ENCODE measurements at regions not wholly inside any gene's neighbourhood (a gene's known extent, or its start where the extent isn't known, plus 50 kb on each side); places are given as distances from the start of the nearest gene placed in this dataset.

DNA sequence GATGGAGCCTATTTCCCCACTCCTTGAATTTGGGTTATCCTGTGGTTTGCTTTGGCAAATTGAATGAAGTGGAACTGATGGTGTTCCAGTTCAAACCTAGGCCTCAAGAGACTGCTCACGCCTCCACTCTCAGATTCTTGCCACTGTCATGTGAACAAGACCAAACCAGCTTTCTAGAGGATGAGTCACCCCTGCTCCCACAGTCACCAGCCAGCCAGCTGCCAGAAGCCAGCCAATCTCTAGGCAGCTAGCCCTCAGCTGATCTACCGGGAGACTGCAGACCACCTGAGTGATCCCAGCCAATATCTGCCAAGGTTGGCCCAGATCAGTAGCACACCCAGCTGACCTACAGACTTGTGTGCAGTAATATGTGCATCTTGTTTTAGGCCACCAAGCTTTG lies 300.6 kb downstream of the TMEM38B start:
- FAIRE-seq (no peak), DNase-seq (no peak)
- Histone ChIP-seq H3K9me3 (ENCODE audit: control insufficient read depth in 2 of 3, insufficient read depth in 1 of 3, low read length in 3 of 3) (no peaks in the 10 kb centered on the region), H3K27ac (ENCODE audit: low read depth in 2 of 2, low read length in 2 of 2) (no peak overlapping the region), H3K4me3 (ENCODE audit: low read length in 3 of 3) (no peak overlapping the region), H3K36me3 (ENCODE audit: control insufficient read depth in 2 of 3, insufficient read depth in 3 of 3, low read length in 3 of 3) (no peaks in the 10 kb centered on the region), H3K27me3 (ENCODE audit: control insufficient read depth, insufficient read depth, low read length) (no peaks in the 10 kb centered on the region), H3K4me1 (ENCODE audit: control insufficient read depth in 2 of 3, insufficient read depth in 2 of 3, low read depth in 1 of 3, low read length in 3 of 3) (no peaks in the 10 kb centered on the region), H3K9ac (ENCODE audit: low read length in 3 of 3) (no peak overlapping the region)
- TF ChIP-seq, protein P1, sequence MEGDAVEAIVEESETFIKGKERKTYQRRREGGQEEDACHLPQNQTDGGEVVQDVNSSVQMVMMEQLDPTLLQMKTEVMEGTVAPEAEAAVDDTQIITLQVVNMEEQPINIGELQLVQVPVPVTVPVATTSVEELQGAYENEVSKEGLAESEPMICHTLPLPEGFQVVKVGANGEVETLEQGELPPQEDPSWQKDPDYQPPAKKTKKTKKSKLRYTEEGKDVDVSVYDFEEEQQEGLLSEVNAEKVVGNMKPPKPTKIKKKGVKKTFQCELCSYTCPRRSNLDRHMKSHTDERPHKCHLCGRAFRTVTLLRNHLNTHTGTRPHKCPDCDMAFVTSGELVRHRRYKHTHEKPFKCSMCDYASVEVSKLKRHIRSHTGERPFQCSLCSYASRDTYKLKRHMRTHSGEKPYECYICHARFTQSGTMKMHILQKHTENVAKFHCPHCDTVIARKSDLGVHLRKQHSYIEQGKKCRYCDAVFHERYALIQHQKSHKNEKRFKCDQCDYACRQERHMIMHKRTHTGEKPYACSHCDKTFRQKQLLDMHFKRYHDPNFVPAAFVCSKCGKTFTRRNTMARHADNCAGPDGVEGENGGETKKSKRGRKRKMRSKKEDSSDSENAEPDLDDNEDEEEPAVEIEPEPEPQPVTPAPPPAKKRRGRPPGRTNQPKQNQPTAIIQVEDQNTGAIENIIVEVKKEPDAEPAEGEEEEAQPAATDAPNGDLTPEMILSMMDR (IDR thresholded peaks at IDR 0.05; ENCODE audit: borderline replicate concordance, extremely low read depth, insufficient read depth), result no peak
- intact Hi-C loops (cut with DNase I), result no loop called here

DNA sequence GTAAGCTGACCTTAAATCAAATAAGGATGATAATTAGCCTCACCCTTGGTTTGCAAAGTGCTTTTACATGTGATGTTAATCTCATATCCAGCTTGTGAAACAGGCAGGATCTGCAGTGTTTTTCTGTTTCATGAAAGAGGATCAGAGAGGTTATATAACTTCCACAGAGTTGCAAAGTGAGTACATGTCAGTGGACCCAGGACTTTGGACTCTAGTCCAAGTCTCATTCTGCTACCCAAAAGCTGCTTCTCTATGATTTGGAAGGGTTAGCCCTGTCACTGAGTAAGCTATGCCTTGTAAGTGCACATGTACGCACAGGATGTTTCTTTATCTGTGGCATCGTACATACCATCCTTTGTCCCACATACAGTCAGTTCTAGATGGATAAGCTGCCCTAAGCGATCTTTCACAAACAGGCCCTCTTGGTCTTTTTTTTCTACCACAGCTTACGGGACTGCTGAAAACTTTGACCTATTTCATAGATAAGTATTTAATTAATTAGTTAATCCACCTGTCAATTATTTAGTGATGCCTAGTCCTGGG lies 322.9 kb downstream of the TMEM38B start:
- no peaks in the 10 kb centered on the region for H3K36me3 ChIP-seq (ENCODE audit: control insufficient read depth in 2 of 3, insufficient read depth in 3 of 3, low read length in 3 of 3)
- no peak for FAIRE-seq
- no peak for DNase-seq
- no peaks in the 10 kb centered on the region for H3K27me3 ChIP-seq (ENCODE audit: control insufficient read depth, insufficient read depth, low read length)
- no peak overlapping the region for H3K9ac ChIP-seq (ENCODE audit: low read length in 3 of 3)
- TF ChIP-seq, protein P1 (IDR thresholded peaks at IDR 0.05; ENCODE audit: borderline replicate concordance, extremely low read depth, insufficient read depth), result no peak
- no peak overlapping the region for H3K27ac ChIP-seq (ENCODE audit: low read depth in 2 of 2, low read length in 2 of 2)
- peaks cover 0 to 5% (median 2%) of the 10 kb centered on the region in 3 donors for H3K4me1 ChIP-seq (ENCODE audit: control insufficient read depth in 2 of 3, insufficient read depth in 2 of 3, low read depth in 1 of 3, low read length in 3 of 3)
- H3K9me3 ChIP-seq (ENCODE audit: control insufficient read depth in 2 of 3, insufficient read depth in 1 of 3, low read length in 3 of 3), result no peaks in the 10 kb centered on the region
- no peak overlapping the region for H3K4me3 ChIP-seq (ENCODE audit: low read length in 3 of 3)
- intact Hi-C loops (cut with DNase I), result no loop called here

DNA sequence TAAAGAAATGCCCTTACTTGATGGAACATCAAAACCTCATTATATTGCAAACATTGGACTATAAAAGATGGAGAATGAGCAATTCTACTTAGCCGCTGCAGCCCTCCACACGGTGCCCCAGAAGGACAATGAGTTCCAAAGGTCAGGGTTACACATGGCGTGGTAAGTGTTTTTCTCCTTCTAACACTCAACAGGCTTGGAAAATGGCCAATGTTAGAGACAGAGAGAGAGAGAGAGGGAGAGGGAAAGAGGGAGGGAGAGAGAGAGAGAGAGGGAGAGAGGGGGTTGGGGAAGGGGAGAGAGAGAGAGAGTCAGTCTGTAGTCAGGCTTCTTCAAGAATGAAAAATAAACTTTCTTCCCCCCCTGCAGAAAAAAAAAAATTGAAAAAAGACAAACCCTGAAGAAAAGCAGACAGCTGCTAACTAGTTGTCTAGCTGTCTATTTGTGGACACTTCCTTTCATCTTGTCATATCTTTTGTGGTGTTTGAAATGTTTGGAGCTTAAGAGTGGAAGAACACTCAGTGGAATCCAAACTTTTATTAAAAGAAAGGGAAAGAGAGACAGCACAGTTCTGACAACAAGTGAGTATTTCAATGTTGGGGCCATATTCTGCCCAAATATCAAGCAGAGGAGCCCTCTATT lies 324.8 kb downstream of the TMEM38B start:
- intact Hi-C loops (cut with DNase I), result no loop called here
- TF ChIP-seq, protein P1 (IDR thresholded peaks at IDR 0.05; ENCODE audit: borderline replicate concordance, extremely low read depth, insufficient read depth), result no peak
- DNase-seq (peak in 2 of 5 donors; percentile 10 to 54), FAIRE-seq (no peak)
- no peak overlapping the region for H3K27ac ChIP-seq (ENCODE audit: low read depth in 2 of 2, low read length in 2 of 2)
- H3K4me3 ChIP-seq (ENCODE audit: low read length in 3 of 3), result no peak overlapping the region
- H3K9me3 ChIP-seq (ENCODE audit: control insufficient read depth in 2 of 3, insufficient read depth in 1 of 3, low read length in 3 of 3), result no peaks in the 10 kb centered on the region
- no peaks in the 10 kb centered on the region for H3K27me3 ChIP-seq (ENCODE audit: control insufficient read depth, insufficient read depth, low read length)
- H3K4me1 ChIP-seq (ENCODE audit: control insufficient read depth in 2 of 3, insufficient read depth in 2 of 3, low read depth in 1 of 3, low read length in 3 of 3), result peaks cover 0 to 5% (median 2%) of the 10 kb centered on the region in 3 donors
- H3K36me3 ChIP-seq (ENCODE audit: control insufficient read depth in 2 of 3, insufficient read depth in 3 of 3, low read length in 3 of 3), result no peaks in the 10 kb centered on the region
- H3K9ac ChIP-seq (ENCODE audit: low read length in 3 of 3), result no peak overlapping the region

Measured in kidney (tissue), 13 donors.